Tibial artery (tissue), 4 donors: ENCODE measurements at regions not wholly inside any gene's neighbourhood (a gene's known extent, or its start where the extent isn't known, plus 50 kb on each side); places are given as distances from the start of the nearest gene placed in this dataset.
"Not testable (repeated sequence)": the region's sequence is repeated elsewhere in the genome, so short reads cannot be mapped to it uniquely, and the experiment has no call there.

Source experiments
- DNase-seq, 2 donors: peaks; one replicate each; pipeline ENCODE4 v3.0.0-alpha.2; 2019
- H3K27ac ChIP-seq, 2 donors: fragments of 200-600 bp; sonication (generic) in 1 of 2; 1 replicate in 1 of 2; 2 replicates in 1 of 2; pipeline ENCODE4 v1.5.1; 2018 to 2019; ENCODE audit warnings: mild to moderate bottlenecking in 1 of 2
- H3K27me3 ChIP-seq, 2 donors: fragments of 200-600 bp; sonication (generic) in 1 of 2; one replicate each; pipeline versions ENCODE4 v1.5.1 to v1.6.0; 2016 to 2019
- H3K36me3 ChIP-seq, 3 donors: fragments of 200-600 bp; sonication (generic) in 2 of 3; one replicate each; pipeline ENCODE4 v1.5.1; 2016 to 2019; ENCODE audit warnings: mild to moderate bottlenecking in 2 of 3
- H3K4me1 ChIP-seq, 4 donors: fragments of 200-600 bp; sonication (generic) in 2 of 4; 1 replicate in 3 of 4; 2 replicates in 1 of 4; pipeline ENCODE4 v1.5.1; 2016 to 2019
- H3K4me3 ChIP-seq, 2 donors: fragments of 200-600 bp; sonication (generic) in 1 of 2; 1 replicate in 1 of 2; 2 replicates in 1 of 2; pipeline ENCODE4 v1.5.1; 2018 to 2019; ENCODE audit warnings: mild to moderate bottlenecking in 2 of 2
- H3K9me3 ChIP-seq, 3 donors: fragments of 200-600 bp; sonication (generic) in 1 of 3; one replicate each; pipeline ENCODE4 v1.5.1; 2016 to 2019
- intact Hi-C: fragments of 100-400 bp; cut with DNase I; formaldehyde crosslinking; loops from one replicate; pipeline ENCODE4 v1.15.0; 2023; ENCODE audit warnings: low total_unique reads
- TF ChIP-seq, protein P1 (sequence below), 2 experiments: fragments of 200-600 bp in 1 of 2; fragments of 450-650 bp in 1 of 2; IDR thresholded peaks; one replicate each; pipeline ENCODE4 v1.5.1; 2017 to 2019; ENCODE audit warnings: antibody characterized with exemption in 2 of 2, mild to moderate bottlenecking in 1 of 2, moderate library complexity in 1 of 2

DNA sequence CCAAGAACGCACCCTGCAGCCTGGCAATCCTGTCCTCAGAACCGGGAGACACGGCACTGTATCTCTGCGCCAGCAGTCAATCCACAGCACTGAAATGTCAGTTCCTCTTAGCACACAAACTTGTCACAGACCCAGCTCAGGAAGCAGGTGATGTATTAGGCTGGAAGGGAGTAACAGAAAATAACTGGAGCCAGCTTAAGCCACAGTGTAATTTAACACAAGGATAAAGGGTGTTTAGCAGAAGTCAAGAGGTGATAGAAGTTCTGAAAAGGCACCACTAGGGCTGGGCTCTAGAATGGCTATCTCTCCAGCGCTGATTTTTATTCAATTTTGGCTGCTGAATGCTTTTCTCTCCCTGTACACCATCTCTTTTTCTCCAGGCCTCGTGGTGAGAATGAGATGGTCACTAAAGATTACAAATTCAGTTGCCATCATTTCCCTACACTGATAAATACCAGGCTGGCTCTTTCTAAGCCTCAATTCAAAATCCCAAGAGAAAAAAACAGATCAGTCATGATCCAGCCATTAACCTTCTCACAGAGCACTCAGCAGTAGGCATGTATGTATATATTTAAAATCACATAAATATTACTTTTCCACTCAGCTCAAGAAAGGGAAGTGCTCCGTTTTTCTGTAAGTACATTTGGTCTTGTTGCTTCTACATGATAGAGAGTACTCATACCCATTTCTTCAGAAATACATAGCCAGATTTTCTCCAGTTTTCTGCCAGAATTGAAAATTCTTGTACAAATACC is 102.7 kb upstream of the PRSS1 start:
- DNase-seq: no peak
- Histone ChIP-seq H3K27me3 (peaks cover 0 to 3% of the 10 kb centered on the region in 2 donors), H3K36me3 (no peaks in the 10 kb centered on the region), H3K27ac (no peak overlapping the region), H3K9me3 (no peaks in the 10 kb centered on the region), H3K4me3 (no peak overlapping the region), H3K4me1 (no peaks in the 10 kb centered on the region)
- TF ChIP-seq, protein P1, sequence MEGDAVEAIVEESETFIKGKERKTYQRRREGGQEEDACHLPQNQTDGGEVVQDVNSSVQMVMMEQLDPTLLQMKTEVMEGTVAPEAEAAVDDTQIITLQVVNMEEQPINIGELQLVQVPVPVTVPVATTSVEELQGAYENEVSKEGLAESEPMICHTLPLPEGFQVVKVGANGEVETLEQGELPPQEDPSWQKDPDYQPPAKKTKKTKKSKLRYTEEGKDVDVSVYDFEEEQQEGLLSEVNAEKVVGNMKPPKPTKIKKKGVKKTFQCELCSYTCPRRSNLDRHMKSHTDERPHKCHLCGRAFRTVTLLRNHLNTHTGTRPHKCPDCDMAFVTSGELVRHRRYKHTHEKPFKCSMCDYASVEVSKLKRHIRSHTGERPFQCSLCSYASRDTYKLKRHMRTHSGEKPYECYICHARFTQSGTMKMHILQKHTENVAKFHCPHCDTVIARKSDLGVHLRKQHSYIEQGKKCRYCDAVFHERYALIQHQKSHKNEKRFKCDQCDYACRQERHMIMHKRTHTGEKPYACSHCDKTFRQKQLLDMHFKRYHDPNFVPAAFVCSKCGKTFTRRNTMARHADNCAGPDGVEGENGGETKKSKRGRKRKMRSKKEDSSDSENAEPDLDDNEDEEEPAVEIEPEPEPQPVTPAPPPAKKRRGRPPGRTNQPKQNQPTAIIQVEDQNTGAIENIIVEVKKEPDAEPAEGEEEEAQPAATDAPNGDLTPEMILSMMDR (IDR thresholded peaks at IDR 0.05): no peak
- intact Hi-C loops: no loop called here

- Histone ChIP-seq H3K27me3 (peaks cover 0 to 3% of the 10 kb centered on the region in 2 donors), H3K36me3 (no peaks in the 10 kb centered on the region), H3K9me3 (no peaks in the 10 kb centered on the region), H3K4me1 (no peaks in the 10 kb centered on the region), H3K4me3 (no peak overlapping the region), H3K27ac (no peak overlapping the region)
- intact Hi-C loops: no loop called here
- TF ChIP-seq, protein P1 (IDR thresholded peaks at IDR 0.05): no peak
- DNase-seq: no peak
Observed at GRCh38 chr7:142645777-142646176, 103.5 kb upstream of the PRSS1 start.

- intact Hi-C loops: no loop called here
- DNase-seq: no peak
- Histone ChIP-seq H3K4me1 (no peaks in the 10 kb centered on the region), H3K27me3 (peaks cover 0 to 3% of the 10 kb centered on the region in 2 donors), H3K36me3 (no peaks in the 10 kb centered on the region), H3K27ac (no peak overlapping the region), H3K4me3 (no peak overlapping the region), H3K9me3 (no peaks in the 10 kb centered on the region)
- TF ChIP-seq, protein P1 (IDR thresholded peaks at IDR 0.05): no peak
Observed at GRCh38 chr7:142642316-142642715, 107.0 kb upstream of the PRSS1 start.

- H3K4me3 ChIP-seq, DNase-seq, H3K27ac ChIP-seq, H3K4me1 ChIP-seq, H3K36me3 ChIP-seq, H3K27me3 ChIP-seq, intact Hi-C loops, H3K9me3 ChIP-seq: not testable (repeated sequence)
Observed at GRCh38 chr7:142641252-142641651, 108.0 kb upstream of the PRSS1 start.

- H3K4me1 ChIP-seq: no peaks in the 10 kb centered on the region
- intact Hi-C loops: no loop called here
- no peak overlapping the region for H3K4me3 ChIP-seq
- H3K27me3 ChIP-seq: peaks cover 0 to 3% of the 10 kb centered on the region in 2 donors
- DNase-seq: no peak
- TF ChIP-seq, protein P1 (IDR thresholded peaks at IDR 0.05): no peak
- H3K36me3 ChIP-seq: no peaks in the 10 kb centered on the region
- H3K27ac ChIP-seq: no peak overlapping the region
- H3K9me3 ChIP-seq: no peaks in the 10 kb centered on the region
Observed at GRCh38 chr7:142638581-142638980, 110.7 kb upstream of the PRSS1 start.

DNA sequence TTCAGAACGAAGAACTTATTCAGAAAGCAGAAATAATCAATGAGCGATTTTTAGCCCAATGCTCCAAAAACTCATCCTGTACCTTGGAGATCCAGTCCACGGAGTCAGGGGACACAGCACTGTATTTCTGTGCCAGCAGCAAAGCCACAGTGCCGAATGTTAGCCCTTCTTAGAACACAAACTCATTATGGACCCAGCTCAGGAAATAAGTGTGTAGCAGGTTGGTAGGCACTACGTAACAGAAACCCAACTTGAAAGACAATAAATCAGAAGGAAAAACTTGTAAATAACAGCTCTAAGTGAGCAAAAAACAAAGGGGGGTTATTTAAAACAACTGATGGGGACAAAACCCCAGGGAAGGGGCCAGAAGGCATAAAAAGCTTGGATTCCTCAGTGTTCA is 112.0 kb upstream of the PRSS1 start:
- Histone ChIP-seq H3K27me3 (peaks cover 0 to 8% of the 10 kb centered on the region in 2 donors), H3K36me3 (no peaks in the 10 kb centered on the region), H3K4me1 (no peaks in the 10 kb centered on the region), H3K4me3 (no peak overlapping the region), H3K27ac (no peak overlapping the region), H3K9me3 (no peaks in the 10 kb centered on the region)
- TF ChIP-seq, protein P1 (IDR thresholded peaks at IDR 0.05): no peak
- intact Hi-C loops: no loop called here
- no peak for DNase-seq
